Endothelial cell of umbilical vein (primary cell): ENCODE measurements at regions not wholly inside any gene's neighbourhood (a gene's known extent, or its start where the extent isn't known, plus 50 kb on each side); places are given as distances from the start of the nearest gene placed in this dataset.

ENCODE experiments used
- BruUV-seq: library from RNA; stranded (reverse); fragments of 400-500 nt; replicated peaks from 2 replicates; lab custom pipeline; 2021; lab: Mats Ljungman, UMichigan
- CTCF ChIA-PET: fragments of 300-600, 350-600 bp; sonication (Branson Sonifier 250); formaldehyde crosslinking; loops from one replicate; lab custom pipeline; 2021; ENCODE audit warnings: antibody characterized with exemption, inconsistent platforms; lab: Charles Lee
- POLR2A ChIA-PET: fragments of 300-600, 350-600 bp; sonication (Branson Sonifier 250); formaldehyde crosslinking; loops from one replicate; lab custom pipeline; 2021; ENCODE audit warnings: antibody characterized with exemption, inconsistent platforms; lab: Charles Lee
- DNase-seq: peaks from one replicate; pipeline ENCODE4 v3.0.0-alpha.2; 2011; ENCODE audit warnings: low read depth, low spot score
- FAIRE-seq: peaks from 2 replicates; lab custom pipeline; 2011; peaks lifted over from hg19 to GRCh38; lab: Jason Lieb, UNC
- H2AFZ ChIP-seq: 2 replicates; pipeline ENCODE4 v1.6.0; 2012; ENCODE audit warnings: low read depth, low read length, control low read depth, inconsistent platforms
- H3K27ac ChIP-seq: 2 replicates; pipeline ENCODE4 v1.5.1; 2011; ENCODE audit warnings: low read depth, mild to moderate bottlenecking, control low read depth, low read length, moderate library complexity; ENCODE audit not compliant: insufficient read depth
- H3K27me3 ChIP-seq, 2 experiments: 2 replicates each; pipeline versions ENCODE4 v1.6.0 to v1.6.1; 2011; ENCODE audit warnings: low read length in 2 of 2, mixed read lengths in 1 of 2; ENCODE audit not compliant: control insufficient read depth in 2 of 2, insufficient read depth in 2 of 2
- H3K36me3 ChIP-seq, 2 experiments: 2 replicates in 1 of 2; 3 replicates in 1 of 2; pipeline ENCODE4 v1.5.1; 2011; ENCODE audit warnings: low read length in 2 of 2, mild to moderate bottlenecking in 1 of 2, moderate library complexity in 1 of 2; ENCODE audit not compliant: control insufficient read depth in 2 of 2, insufficient read depth in 2 of 2; ENCODE audit errors: extremely low read depth in 1 of 2
- H3K4me1 ChIP-seq: 3 replicates; pipeline ENCODE4 v1.5.1; 2011; ENCODE audit warnings: mild to moderate bottlenecking, low read length; ENCODE audit not compliant: control insufficient read depth, insufficient read depth; ENCODE audit errors: extremely low read depth
- H3K4me2 ChIP-seq: 2 replicates; pipeline ENCODE4 v1.6.1; 2011; ENCODE audit warnings: low read length, control low read depth, mixed read lengths; ENCODE audit not compliant: insufficient read depth
- H3K4me3 ChIP-seq, 3 experiments: fragments of 200-600 bp in 1 of 3; sonication (generic), shearing (Covaris generic) in 1 of 3; replicated peaks in 1 of 3; 2 replicates each; pipeline ENCODE4 v1.5.1; 2011 to 2016; ENCODE audit warnings: control low read depth in 3 of 3, low read length in 3 of 3, mild to moderate bottlenecking in 2 of 3, inconsistent platforms in 1 of 3, low read depth in 1 of 3, moderate library complexity in 1 of 3; ENCODE audit not compliant: insufficient read depth in 1 of 3
- H3K79me2 ChIP-seq: 2 replicates; pipeline ENCODE4 v1.6.0; 2012; ENCODE audit warnings: low read length, inconsistent platforms; ENCODE audit not compliant: control insufficient read depth, insufficient read depth
- H3K9ac ChIP-seq: replicated peaks from 2 replicates; pipeline ENCODE3; 2011; ENCODE audit warnings: low read length, control low read depth; ENCODE audit not compliant: insufficient read depth; ENCODE audit errors: extremely low read depth
- H3K9me1 ChIP-seq: replicated peaks from 3 replicates; pipeline ENCODE4 v1.6.0; 2011; ENCODE audit warnings: mild to moderate bottlenecking, low read length; ENCODE audit not compliant: control insufficient read depth, insufficient read depth; ENCODE audit errors: extremely low read depth
- H3K9me3 ChIP-seq: replicated peaks from 2 replicates; pipeline ENCODE4 v1.5.1; 2012; ENCODE audit warnings: low read length, inconsistent platforms; ENCODE audit not compliant: control insufficient read depth, insufficient read depth
- H4K20me1 ChIP-seq: replicated peaks from 2 replicates; pipeline ENCODE3; 2011; ENCODE audit warnings: mild to moderate bottlenecking, low read length; ENCODE audit not compliant: control insufficient read depth, insufficient read depth; ENCODE audit errors: extremely low read depth
- EZH2 ChIP-seq: IDR thresholded peaks from 2 replicates; pipeline ENCODE4 v1.6.1; 2012; ENCODE audit warnings: borderline replicate concordance, low read depth, mild to moderate bottlenecking, moderate library complexity, low read length, inconsistent platforms; ENCODE audit not compliant: severe bottlenecking
- FOS ChIP-seq: IDR thresholded peaks from 2 replicates; pipeline ENCODE4 v1.6.1; 2011; ENCODE audit warnings: mild to moderate bottlenecking, low read length, moderate library complexity, borderline replicate concordance; ENCODE audit not compliant: insufficient read depth
- GATA2 ChIP-seq: IDR thresholded peaks from 2 replicates; pipeline ENCODE4 v1.7.0; 2011; ENCODE audit warnings: low read depth, mild to moderate bottlenecking, moderate library complexity, mixed read lengths, low read length; ENCODE audit not compliant: insufficient read length, insufficient read depth
- JUN ChIP-seq: IDR thresholded peaks from 2 replicates; pipeline ENCODE4 v1.6.1; 2011; ENCODE audit warnings: borderline replicate concordance, low read depth; ENCODE audit not compliant: insufficient read length, insufficient read depth
- POLR2A ChIP-seq: IDR thresholded peaks from 2 replicates; pipeline ENCODE4 v1.6.1; 2012; ENCODE audit warnings: low read depth, mild to moderate bottlenecking, control low read depth, low read length
- POLR2AphosphoS5 ChIP-seq: IDR thresholded peaks from 2 replicates; pipeline ENCODE4 v1.6.1; 2012; ENCODE audit warnings: low read depth, mild to moderate bottlenecking, control low read depth, low read length, moderate library complexity; ENCODE audit not compliant: insufficient read depth
- dilution Hi-C: fragments of 300-500 bp; cut with MboI; formaldehyde crosslinking; loops from one replicate; pipeline ENCODE4 v1.15.0; 2019; ENCODE audit warnings: low sequenced_read_pairs; ENCODE audit not compliant: extremely low pct_ligation_motif_present
- intact Hi-C: fragments of 100-400 bp; cut with micrococcal nuclease; formaldehyde crosslinking; loops from one replicate; pipeline ENCODE4 v1.10.0; 2022
- TF ChIP-seq, protein P1 (sequence below), 2 donors: IDR thresholded peaks; 1 replicate in 1 of 2; 2 replicates in 1 of 2; pipeline ENCODE4 v1.5.1; 2011; ENCODE audit warnings: low read length in 2 of 2, mild to moderate bottlenecking in 2 of 2, moderate library complexity in 2 of 2, control low read depth in 1 of 2, inconsistent platforms in 1 of 2, low read depth in 1 of 2; ENCODE audit not compliant: insufficient read depth in 1 of 2; ENCODE audit errors: extremely low read depth in 1 of 2
- TF ChIP-seq, protein P2 (sequence below): IDR thresholded peaks from 2 replicates; pipeline ENCODE4 v1.6.1; 2011; ENCODE audit not compliant: insufficient read depth, insufficient read length

DNA sequence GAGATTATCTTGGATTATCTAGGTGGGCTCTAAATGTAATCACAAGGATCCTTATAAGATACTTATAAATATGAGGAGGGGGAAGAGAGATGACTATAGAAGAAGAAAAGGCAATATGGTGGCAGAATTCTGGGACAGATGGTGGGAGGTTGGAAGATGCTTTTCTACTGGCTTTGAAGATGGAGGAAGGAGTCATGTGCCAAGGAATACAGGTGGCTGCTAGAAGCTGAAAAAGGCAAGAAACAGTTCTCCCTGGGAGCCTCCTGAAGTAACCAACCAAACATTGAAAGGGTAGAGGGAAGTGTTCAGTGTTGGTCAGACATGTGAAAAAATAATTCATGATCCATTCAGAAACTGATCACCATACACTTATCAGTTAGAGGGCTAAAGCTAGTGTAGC lies 213.3 kb downstream of the WDR11 start:
- Histone ChIP-seq H3K9ac (no peak overlapping the region), H3K27me3 (no peaks in the 10 kb centered on the region), H4K20me1 (no peaks in the 10 kb centered on the region), H3K9me1 (no peaks in the 10 kb centered on the region), H3K36me3 (no peaks in the 10 kb centered on the region), H3K4me3 (no peak overlapping the region), H3K4me1 (no peaks in the 10 kb centered on the region), H3K79me2 (no peaks in the 10 kb centered on the region), H3K4me2 (no peak overlapping the region), H3K9me3 (no peaks in the 10 kb centered on the region), H3K27ac (no peak overlapping the region), H2AFZ (no peak overlapping the region)
- TF ChIP-seq FOS (no peak), POLR2AphosphoS5 (no peak), EZH2 (no peak), JUN (no peak), POLR2A (no peak), GATA2 (no peak)
- TF ChIP-seq, protein P1, sequence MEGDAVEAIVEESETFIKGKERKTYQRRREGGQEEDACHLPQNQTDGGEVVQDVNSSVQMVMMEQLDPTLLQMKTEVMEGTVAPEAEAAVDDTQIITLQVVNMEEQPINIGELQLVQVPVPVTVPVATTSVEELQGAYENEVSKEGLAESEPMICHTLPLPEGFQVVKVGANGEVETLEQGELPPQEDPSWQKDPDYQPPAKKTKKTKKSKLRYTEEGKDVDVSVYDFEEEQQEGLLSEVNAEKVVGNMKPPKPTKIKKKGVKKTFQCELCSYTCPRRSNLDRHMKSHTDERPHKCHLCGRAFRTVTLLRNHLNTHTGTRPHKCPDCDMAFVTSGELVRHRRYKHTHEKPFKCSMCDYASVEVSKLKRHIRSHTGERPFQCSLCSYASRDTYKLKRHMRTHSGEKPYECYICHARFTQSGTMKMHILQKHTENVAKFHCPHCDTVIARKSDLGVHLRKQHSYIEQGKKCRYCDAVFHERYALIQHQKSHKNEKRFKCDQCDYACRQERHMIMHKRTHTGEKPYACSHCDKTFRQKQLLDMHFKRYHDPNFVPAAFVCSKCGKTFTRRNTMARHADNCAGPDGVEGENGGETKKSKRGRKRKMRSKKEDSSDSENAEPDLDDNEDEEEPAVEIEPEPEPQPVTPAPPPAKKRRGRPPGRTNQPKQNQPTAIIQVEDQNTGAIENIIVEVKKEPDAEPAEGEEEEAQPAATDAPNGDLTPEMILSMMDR (IDR thresholded peaks at IDR 0.05; ENCODE audit: extremely low read depth in 1 of 2, insufficient read depth in 1 of 2, low read depth in 1 of 2, low read length in 2 of 2), result no peak
- TF ChIP-seq, protein P2, sequence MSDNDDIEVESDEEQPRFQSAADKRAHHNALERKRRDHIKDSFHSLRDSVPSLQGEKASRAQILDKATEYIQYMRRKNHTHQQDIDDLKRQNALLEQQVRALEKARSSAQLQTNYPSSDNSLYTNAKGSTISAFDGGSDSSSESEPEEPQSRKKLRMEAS, result no peak
- intact Hi-C loops (no loop called here), dilution Hi-C loops (no loop called here)
- ChIA-PET POLR2A (no interaction called here), CTCF (no interaction called here)
- BruUV-seq, result no TSS peak
- DNase-seq (no peak), FAIRE-seq (no peak)
